H9 (cell line): ENCODE measurements at regions not wholly inside any gene's neighbourhood (a gene's known extent, or its start where the extent isn't known, plus 50 kb on each side); places are given as distances from the start of the nearest gene placed in this dataset.

ENCODE experiments used
- DNase-seq: peaks from one replicate; pipeline ENCODE4 v3.0.0-alpha.2; 2017
- H2AFZ ChIP-seq: one replicate; pipeline ENCODE4 v1.6.1; 2013; ENCODE audit warnings: mild to moderate bottlenecking, low read length, control low read depth, moderate library complexity
- H2AK5ac ChIP-seq: 2 replicates; pipeline ENCODE4 v1.6.1; 2013; ENCODE audit warnings: low read length, control low read depth, mixed read lengths; ENCODE audit not compliant: insufficient read length
- H2BK120ac ChIP-seq: one replicate; pipeline ENCODE4 v1.6.1; 2013; ENCODE audit warnings: low read depth, mild to moderate bottlenecking, low read length, control low read depth, inconsistent platforms; ENCODE audit not compliant: poor library complexity, severe bottlenecking
- H2BK12ac ChIP-seq: 2 replicates; pipeline ENCODE4 v1.6.1; 2013; ENCODE audit warnings: low read length, control low read depth, mixed read lengths, low read depth; ENCODE audit not compliant: insufficient read length
- H2BK15ac ChIP-seq: 2 replicates; pipeline ENCODE4 v1.6.1; 2013; ENCODE audit warnings: low read depth, low read length, control low read depth
- H2BK20ac ChIP-seq: one replicate; pipeline ENCODE4 v1.6.1; 2013; ENCODE audit warnings: low read depth, mild to moderate bottlenecking, low read length, control low read depth, inconsistent platforms; ENCODE audit not compliant: poor library complexity, severe bottlenecking
- H2BK5ac ChIP-seq: 2 replicates; pipeline ENCODE4 v1.6.1; 2013; ENCODE audit warnings: low read length, control low read depth, mixed read lengths; ENCODE audit not compliant: insufficient read length
- H3K14ac ChIP-seq: 2 replicates; pipeline ENCODE4 v1.6.1; 2013; ENCODE audit warnings: low read length, control low read depth; ENCODE audit not compliant: insufficient read depth
- H3K18ac ChIP-seq: 2 replicates; pipeline ENCODE4 v1.6.1; 2013; ENCODE audit warnings: low read depth, mild to moderate bottlenecking, mixed read lengths, low read length, control low read depth; ENCODE audit not compliant: insufficient read length
- H3K23ac ChIP-seq: 2 replicates; pipeline ENCODE4 v1.6.1; 2013; ENCODE audit warnings: low read length, control low read depth, mixed read lengths, low read depth; ENCODE audit not compliant: insufficient read length
- H3K23me2 ChIP-seq: 2 replicates; pipeline ENCODE4 v1.6.1; 2013; ENCODE audit warnings: low read depth, mild to moderate bottlenecking, mixed read lengths, low read length, control low read depth; ENCODE audit not compliant: insufficient read length, poor library complexity, severe bottlenecking
- H3K27ac ChIP-seq: 2 replicates; pipeline ENCODE4 v1.5.1; 2013; ENCODE audit warnings: low read length, control low read depth, mixed read lengths, low read depth; ENCODE audit not compliant: insufficient read length
- H3K27me3 ChIP-seq: 2 replicates; pipeline ENCODE4 v1.6.1; 2013; ENCODE audit warnings: low read length, control low read depth, inconsistent platforms; ENCODE audit not compliant: insufficient read depth
- H3K4ac ChIP-seq: 2 replicates; pipeline ENCODE4 v1.6.1; 2013; ENCODE audit warnings: low read depth, mild to moderate bottlenecking, control low read depth, inconsistent platforms, low read length, moderate library complexity
- H3K4me1 ChIP-seq: 2 replicates; pipeline ENCODE4 v1.6.1; 2013; ENCODE audit warnings: low read length, control low read depth, inconsistent platforms; ENCODE audit not compliant: insufficient read depth
- H3K4me2 ChIP-seq: 2 replicates; pipeline ENCODE4 v1.6.1; 2013; ENCODE audit warnings: low read length, control low read depth, mixed read lengths; ENCODE audit not compliant: insufficient read length, insufficient read depth
- H3K56ac ChIP-seq: 2 replicates; pipeline ENCODE4 v1.6.1; 2013; ENCODE audit warnings: low read depth, mild to moderate bottlenecking, mixed read lengths, low read length, control low read depth; ENCODE audit not compliant: insufficient read length
- H3K79me1 ChIP-seq: 2 replicates; pipeline ENCODE4 v1.6.1; 2013; ENCODE audit warnings: low read depth, mild to moderate bottlenecking, moderate library complexity, low read length, control low read depth, inconsistent platforms; ENCODE audit not compliant: insufficient read depth, poor library complexity, severe bottlenecking
- H3K79me2 ChIP-seq: 2 replicates; pipeline ENCODE4 v1.6.1; 2013; ENCODE audit warnings: low read length, control low read depth, inconsistent platforms; ENCODE audit not compliant: insufficient read depth
- H3K9ac ChIP-seq: 2 replicates; pipeline ENCODE4 v1.6.1; 2013; ENCODE audit warnings: low read length, control low read depth, mixed read lengths; ENCODE audit not compliant: insufficient read length; ENCODE audit errors: extremely low read depth
- H3K9me3 ChIP-seq: one replicate; pipeline ENCODE4 v1.6.1; 2013; ENCODE audit warnings: low read depth, low read length, inconsistent platforms; ENCODE audit not compliant: control insufficient read depth
- H3T11ph ChIP-seq: one replicate; pipeline ENCODE4 v1.6.1; 2013; ENCODE audit warnings: mild to moderate bottlenecking, low read length, control low read depth, inconsistent platforms
- H4K20me1 ChIP-seq: one replicate; pipeline ENCODE4 v1.6.1; 2013; ENCODE audit not compliant: control insufficient read depth, insufficient read length, insufficient read depth
- H4K5ac ChIP-seq: 2 replicates; pipeline ENCODE4 v1.6.1; 2013; ENCODE audit warnings: low read depth, mild to moderate bottlenecking, mixed read lengths, low read length, control low read depth; ENCODE audit not compliant: insufficient read length
- H4K8ac ChIP-seq: replicated peaks from 2 replicates; pipeline ENCODE4 v1.6.1; 2013; ENCODE audit warnings: low read length, control low read depth, mixed read lengths, low read depth; ENCODE audit not compliant: insufficient read length
- H4K91ac ChIP-seq: 2 replicates; pipeline ENCODE4 v1.6.1; 2013; ENCODE audit warnings: low read depth, mild to moderate bottlenecking, moderate library complexity, mixed read lengths, low read length, control low read depth; ENCODE audit not compliant: insufficient read length
- H3K27ac Mint-ChIP-seq, 3 experiments: 2 replicates in 2 of 3; 3 replicates in 1 of 3; pipeline ENCODE4 v1.8.0; 2020 to 2021; ENCODE audit warnings: mixed read lengths in 3 of 3, mild to moderate bottlenecking in 1 of 3, moderate library complexity in 1 of 3
- H3K27me3 Mint-ChIP-seq: 2 replicates; pipeline ENCODE4 v1.8.0; 2021; ENCODE audit warnings: low read depth, mild to moderate bottlenecking, moderate library complexity, mixed read lengths
- H3K36me3 Mint-ChIP-seq, 3 experiments: 2 replicates in 2 of 3; 3 replicates in 1 of 3; pipeline ENCODE4 v1.8.0; 2020 to 2021; ENCODE audit warnings: low read depth in 3 of 3, mixed read lengths in 3 of 3; ENCODE audit not compliant: insufficient read depth in 1 of 3
- H3K4me1 Mint-ChIP-seq, 2 experiments: 2 replicates each; pipeline ENCODE4 v1.8.0; 2020; ENCODE audit warnings: mixed read lengths in 2 of 2
- H3K4me3 Mint-ChIP-seq, 2 experiments: 2 replicates in 1 of 2; 3 replicates in 1 of 2; pipeline ENCODE4 v1.8.0; 2020 to 2021; ENCODE audit warnings: mild to moderate bottlenecking in 2 of 2, mixed read lengths in 2 of 2, moderate library complexity in 1 of 2
- H3K9me3 Mint-ChIP-seq, 2 experiments: 2 replicates in 1 of 2; 3 replicates in 1 of 2; pipeline ENCODE4 v1.8.0; 2020; ENCODE audit warnings: mild to moderate bottlenecking in 2 of 2, mixed read lengths in 2 of 2, moderate library complexity in 1 of 2
- WGBS: extraction: QIAGEN DNeasy Blood & Tissue Kit; methylation state at CpG from one replicate; pipeline ENCODE4 v1.1.7; 2013; ENCODE audit warnings: missing lambda C conversion rate, low lambda C conversion rate, mixed read lengths; ENCODE audit not compliant: insufficient read length; ENCODE audit errors: extremely low coverage; 5-methylcytosine and 5-hydroxymethylcytosine counted together
- TF ChIP-seq, protein P1 (sequence below): fragments of 200-600 bp; sonication (generic); conservative IDR thresholded peaks from 3 replicates; pipeline ENCODE4 v1.8.0; 2021; ENCODE audit warnings: antibody characterized with exemption, mild to moderate bottlenecking

DNA sequence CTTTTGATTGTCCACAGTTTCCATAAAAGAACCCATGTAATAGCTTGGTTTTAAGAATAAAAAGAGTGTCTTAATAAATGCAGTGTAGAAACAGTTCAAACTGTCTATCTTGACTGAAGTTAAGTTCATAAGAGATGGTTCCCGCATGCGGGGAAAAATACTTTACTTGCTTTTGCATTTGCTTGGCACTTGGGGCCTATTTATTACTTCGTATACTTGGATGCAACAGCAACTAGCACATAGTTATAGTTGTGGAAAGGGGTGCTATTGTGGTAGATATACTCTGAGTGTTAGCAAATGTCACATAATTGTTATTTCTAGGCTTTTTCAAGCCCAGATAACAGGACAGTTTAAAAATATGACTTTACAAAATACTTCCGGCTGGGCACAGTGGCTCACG is 97.7 kb upstream of the HMGCLL1 start:
- no peak overlapping the region for H3K18ac ChIP-seq
- no peak overlapping the region for H2BK5ac ChIP-seq

More for the DNA sequence above, 97.7 kb upstream of the HMGCLL1 start:
- Histone ChIP-seq H3K56ac (no peak overlapping the region), H2BK120ac (no peak overlapping the region), H2AFZ (no peak overlapping the region), H3K9me3 (no peaks in the 10 kb centered on the region), H3K27ac (no peak overlapping the region), H2BK20ac (no peak overlapping the region), H2BK12ac (no peak overlapping the region), H3K27me3 (no peaks in the 10 kb centered on the region), H3K79me2 (no peaks in the 10 kb centered on the region), H2AK5ac (no peak overlapping the region), H3K79me1 (no peaks in the 10 kb centered on the region), H2BK15ac (no peak overlapping the region), H3K23ac (no peak overlapping the region), H3K14ac (no peak overlapping the region), H4K5ac (no peak overlapping the region), H3K4me1 (no peaks in the 10 kb centered on the region), H4K91ac (no peak overlapping the region), H3K23me2 (no peaks in the 10 kb centered on the region), H3K4ac (no peak overlapping the region), H4K8ac (no peak overlapping the region), H3K4me2 (no peak overlapping the region), H4K20me1 (no peaks in the 10 kb centered on the region), H3K9ac (no peak overlapping the region), H3T11ph (no peak overlapping the region)
- H3K27ac Mint-ChIP-seq = no peak overlapping the region
- H3K4me3 Mint-ChIP-seq = no peak overlapping the region
- no peaks in the 10 kb centered on the region for H3K9me3 Mint-ChIP-seq
- TF ChIP-seq, protein P1, sequence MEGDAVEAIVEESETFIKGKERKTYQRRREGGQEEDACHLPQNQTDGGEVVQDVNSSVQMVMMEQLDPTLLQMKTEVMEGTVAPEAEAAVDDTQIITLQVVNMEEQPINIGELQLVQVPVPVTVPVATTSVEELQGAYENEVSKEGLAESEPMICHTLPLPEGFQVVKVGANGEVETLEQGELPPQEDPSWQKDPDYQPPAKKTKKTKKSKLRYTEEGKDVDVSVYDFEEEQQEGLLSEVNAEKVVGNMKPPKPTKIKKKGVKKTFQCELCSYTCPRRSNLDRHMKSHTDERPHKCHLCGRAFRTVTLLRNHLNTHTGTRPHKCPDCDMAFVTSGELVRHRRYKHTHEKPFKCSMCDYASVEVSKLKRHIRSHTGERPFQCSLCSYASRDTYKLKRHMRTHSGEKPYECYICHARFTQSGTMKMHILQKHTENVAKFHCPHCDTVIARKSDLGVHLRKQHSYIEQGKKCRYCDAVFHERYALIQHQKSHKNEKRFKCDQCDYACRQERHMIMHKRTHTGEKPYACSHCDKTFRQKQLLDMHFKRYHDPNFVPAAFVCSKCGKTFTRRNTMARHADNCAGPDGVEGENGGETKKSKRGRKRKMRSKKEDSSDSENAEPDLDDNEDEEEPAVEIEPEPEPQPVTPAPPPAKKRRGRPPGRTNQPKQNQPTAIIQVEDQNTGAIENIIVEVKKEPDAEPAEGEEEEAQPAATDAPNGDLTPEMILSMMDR = no peak
- no CpG with 5 or more reads among the region's 5 CpGs for WGBS
- peaks cover 7 to 11% of the 10 kb centered on the region in 2 experiments; a peak in 3 of 4 replicates for H3K4me1 Mint-ChIP-seq
- H3K36me3 Mint-ChIP-seq = no peaks in the 10 kb centered on the region
- no peak for DNase-seq
- no peaks in the 10 kb centered on the region for H3K27me3 Mint-ChIP-seq
